Colonic mucosa (tissue), 4 donors: ENCODE measurements at regions not wholly inside any gene's neighbourhood (a gene's known extent, or its start where the extent isn't known, plus 50 kb on each side); places are given as distances from the start of the nearest gene placed in this dataset.
"Not testable (repeated sequence)": the region's sequence is repeated elsewhere in the genome, so short reads cannot be mapped to it uniquely, and the experiment has no call there.

ENCODE experiments used
- DNase-seq: peaks from one replicate; pipeline ENCODE4 v3.0.0-alpha.2; 2020
- H3K27ac ChIP-seq: fragments of 200-600 bp; one replicate; pipeline ENCODE4 v1.8.0; 2021
- H3K27me3 ChIP-seq: fragments of 200-600 bp; one replicate; pipeline ENCODE4 v1.8.0; 2021
- H3K36me3 ChIP-seq: fragments of 200-600 bp; one replicate; pipeline ENCODE4 v1.8.0; 2021
- H3K4me1 ChIP-seq: fragments of 200-600 bp; one replicate; pipeline ENCODE4 v1.8.0; 2021; ENCODE audit warnings: mild to moderate bottlenecking
- H3K4me3 ChIP-seq: fragments of 200-600 bp; one replicate; pipeline ENCODE4 v1.8.0; 2021
- H3K9ac ChIP-seq, 2 donors: one replicate each; pipeline ENCODE4 v1.7.0; 2013; ENCODE audit warnings: control low read depth in 2 of 2, low read depth in 2 of 2, low read length in 2 of 2
- H3K9me3 ChIP-seq: fragments of 200-600 bp; one replicate; pipeline ENCODE4 v1.8.0; 2021
- intact Hi-C: fragments of 100-400 bp; cut with DNase I; formaldehyde crosslinking; loops from one replicate; pipeline ENCODE4 v1.14.1; 2022
- TF ChIP-seq, protein P1 (sequence below): fragments of 200-600 bp; IDR thresholded peaks from one replicate; pipeline ENCODE4 v1.8.0; 2022; ENCODE audit warnings: antibody characterized with exemption, mild to moderate bottlenecking
- donor health status: healthy.
- donor health status: DM: no; HTN: no; CAD: no.
- donor health status: DM: no; HTN: no; CAD: no.

DNA sequence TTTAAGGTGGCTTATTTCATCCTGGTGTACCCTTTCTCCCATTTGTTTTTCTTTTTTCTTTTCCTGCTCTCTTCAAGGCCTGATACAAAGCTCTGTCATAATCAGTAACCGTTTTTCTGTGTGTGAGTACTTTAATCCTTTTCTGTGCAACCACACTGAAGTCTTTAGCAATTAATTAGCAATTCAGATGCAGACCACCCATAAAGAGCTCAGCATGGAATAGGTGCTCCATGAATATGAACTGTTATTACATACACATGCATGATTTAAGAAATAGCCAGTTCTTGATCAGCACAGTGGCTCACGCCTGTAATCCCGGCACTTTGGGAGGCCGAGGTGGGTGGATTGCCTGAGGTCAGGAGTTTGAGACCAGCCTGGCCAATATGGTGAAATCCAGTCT, 1386.6 kb downstream of the AACS start:
- DNase-seq, result no peak
- H3K9ac ChIP-seq, result no peak overlapping the region
- no peaks in the 10 kb centered on the region for H3K4me1 ChIP-seq
- no peaks in the 10 kb centered on the region for H3K36me3 ChIP-seq
- H3K27ac ChIP-seq, result no peak overlapping the region
- no peak overlapping the region for H3K4me3 ChIP-seq
- intact Hi-C loops, result no loop called here
- H3K27me3 ChIP-seq, result no peaks in the 10 kb centered on the region
- H3K9me3 ChIP-seq, result no peaks in the 10 kb centered on the region
- TF ChIP-seq, protein P1, sequence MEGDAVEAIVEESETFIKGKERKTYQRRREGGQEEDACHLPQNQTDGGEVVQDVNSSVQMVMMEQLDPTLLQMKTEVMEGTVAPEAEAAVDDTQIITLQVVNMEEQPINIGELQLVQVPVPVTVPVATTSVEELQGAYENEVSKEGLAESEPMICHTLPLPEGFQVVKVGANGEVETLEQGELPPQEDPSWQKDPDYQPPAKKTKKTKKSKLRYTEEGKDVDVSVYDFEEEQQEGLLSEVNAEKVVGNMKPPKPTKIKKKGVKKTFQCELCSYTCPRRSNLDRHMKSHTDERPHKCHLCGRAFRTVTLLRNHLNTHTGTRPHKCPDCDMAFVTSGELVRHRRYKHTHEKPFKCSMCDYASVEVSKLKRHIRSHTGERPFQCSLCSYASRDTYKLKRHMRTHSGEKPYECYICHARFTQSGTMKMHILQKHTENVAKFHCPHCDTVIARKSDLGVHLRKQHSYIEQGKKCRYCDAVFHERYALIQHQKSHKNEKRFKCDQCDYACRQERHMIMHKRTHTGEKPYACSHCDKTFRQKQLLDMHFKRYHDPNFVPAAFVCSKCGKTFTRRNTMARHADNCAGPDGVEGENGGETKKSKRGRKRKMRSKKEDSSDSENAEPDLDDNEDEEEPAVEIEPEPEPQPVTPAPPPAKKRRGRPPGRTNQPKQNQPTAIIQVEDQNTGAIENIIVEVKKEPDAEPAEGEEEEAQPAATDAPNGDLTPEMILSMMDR, result no peak

GRCh38 chr12:126452686-126453085, 1387.5 kb downstream of the AACS start:
- H3K27ac ChIP-seq, H3K9ac ChIP-seq, DNase-seq, H3K36me3 ChIP-seq, H3K4me1 ChIP-seq, H3K27me3 ChIP-seq, intact Hi-C loops, H3K4me3 ChIP-seq, H3K9me3 ChIP-seq: not testable (repeated sequence)

- Histone ChIP-seq H3K9me3 (no peaks in the 10 kb centered on the region), H3K27ac (no peak overlapping the region), H3K4me1 (no peaks in the 10 kb centered on the region), H3K9ac (no peak overlapping the region), H3K4me3 (no peak overlapping the region), H3K36me3 (no peaks in the 10 kb centered on the region), H3K27me3 (no peaks in the 10 kb centered on the region)
- intact Hi-C loops, result no loop called here
- TF ChIP-seq, protein P1, result no peak
- DNase-seq, result no peak
Observed at GRCh38 chr12:126454581-126454980, 1389.3 kb downstream of the AACS start.

DNA sequence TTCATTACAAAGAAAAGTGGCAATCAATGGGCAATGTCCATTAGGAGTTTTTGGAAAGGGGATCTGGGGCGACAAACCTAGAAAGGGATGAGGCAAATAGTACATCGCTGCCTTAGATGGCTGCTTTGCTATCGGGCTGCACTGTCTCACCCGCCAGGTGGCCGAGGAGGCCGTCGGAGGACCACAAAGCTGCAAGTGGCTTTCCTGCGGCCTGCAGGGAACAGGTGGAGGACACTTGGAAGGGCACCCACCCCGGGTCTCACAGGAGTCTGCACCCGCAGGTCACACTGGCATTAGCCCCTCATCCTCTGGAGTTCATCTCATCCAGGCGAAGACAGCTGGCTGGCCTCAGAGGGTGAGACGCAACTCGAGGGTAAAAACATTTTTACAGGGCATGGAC, 1392.5 kb downstream of the AACS start:
- Histone ChIP-seq H3K36me3 (no peaks in the 10 kb centered on the region), H3K4me3 (no peak overlapping the region), H3K9ac (no peak overlapping the region), H3K27me3 (no peaks in the 10 kb centered on the region), H3K9me3 (no peaks in the 10 kb centered on the region), H3K4me1 (no peaks in the 10 kb centered on the region), H3K27ac (no peak overlapping the region)
- DNase-seq, result no peak
- TF ChIP-seq, protein P1, result no peak
- intact Hi-C loops, result no loop called here

DNA sequence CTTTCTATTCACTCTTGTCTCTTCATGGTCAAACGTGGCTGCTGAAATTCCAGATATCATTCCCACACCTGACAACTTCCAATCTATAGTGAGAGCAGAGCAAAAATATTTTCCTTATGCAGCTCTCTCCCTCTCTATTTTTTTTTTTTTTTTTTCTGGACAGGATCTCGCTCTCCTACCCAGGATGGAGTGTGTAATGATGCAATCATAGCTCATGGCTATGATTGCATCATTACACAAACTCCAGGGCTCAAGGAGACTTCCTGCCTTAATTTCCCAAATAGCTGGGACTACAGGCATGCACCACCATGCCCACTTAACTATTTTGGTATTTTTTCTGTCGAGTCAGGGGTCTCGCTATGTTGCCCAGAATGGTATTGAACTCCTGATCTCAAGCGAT, 1398.9 kb downstream of the AACS start:
- H3K27ac ChIP-seq, result no peak overlapping the region
- no peaks in the 10 kb centered on the region for H3K36me3 ChIP-seq
- intact Hi-C loops, result no loop called here
- no peak overlapping the region for H3K4me3 ChIP-seq
- H3K9me3 ChIP-seq, result no peaks in the 10 kb centered on the region
- TF ChIP-seq, protein P1, result no peak
- DNase-seq, result no peak
- H3K27me3 ChIP-seq, result no peaks in the 10 kb centered on the region
- no peak overlapping the region for H3K9ac ChIP-seq
- H3K4me1 ChIP-seq, result no peaks in the 10 kb centered on the region

- no peak for DNase-seq
- TF ChIP-seq, protein P1, result no peak
- Histone ChIP-seq H3K9ac (no peak overlapping the region), H3K9me3 (no peaks in the 10 kb centered on the region), H3K27me3 (no peaks in the 10 kb centered on the region), H3K4me1 (no peaks in the 10 kb centered on the region), H3K36me3 (no peaks in the 10 kb centered on the region), H3K27ac (no peak overlapping the region), H3K4me3 (no peak overlapping the region)
- intact Hi-C loops, result no loop called here
Observed at GRCh38 chr12:126469211-126469610, 1404.0 kb downstream of the AACS start.
